Right renal cortex interstitium (tissue), 3 donors: ENCODE measurements at regions not wholly inside any gene's neighbourhood (a gene's known extent, or its start where the extent isn't known, plus 50 kb on each side); places are given as distances from the start of the nearest gene placed in this dataset.
"Not testable (repeated sequence)": the region's sequence is repeated elsewhere in the genome, so short reads cannot be mapped to it uniquely, and the experiment has no call there.

Experiments used
- DNase-seq, 3 donors: peaks; one replicate each; pipeline ENCODE4 v3.0.0-alpha.2; 2013; ENCODE audit warnings: low read depth in 3 of 3, low spot score in 2 of 3

- DNase-seq, result not testable (repeated sequence)
Observed at GRCh38 chr4:82301390-82301789, 72.4 kb downstream of the HNRNPD start.

DNA sequence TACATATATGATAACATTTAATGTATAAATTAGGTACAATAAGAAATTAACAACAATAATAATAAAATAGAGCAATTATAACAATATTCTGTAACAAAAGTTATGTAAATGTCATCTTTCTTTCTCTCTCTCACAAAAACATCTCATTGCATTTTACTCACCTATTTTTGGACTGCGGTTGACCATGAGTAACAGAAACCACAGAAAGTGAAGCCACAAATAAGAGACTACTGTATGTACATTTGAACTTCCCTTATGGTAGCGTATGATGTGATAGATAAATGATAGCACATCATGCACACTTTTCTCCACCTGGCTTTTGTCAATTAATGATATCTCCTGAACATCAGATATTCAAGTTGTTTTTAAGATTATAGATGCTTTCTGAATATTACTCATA, 80.5 kb downstream of the HNRNPD start:
- DNase-seq, result no peak

- no peak for DNase-seq
Observed at GRCh38 chr4:82287720-82288119, 86.1 kb downstream of the HNRNPD start.

- peak; percentile 87 to 93 (median 92) for DNase-seq
Observed at GRCh38 chr4:82284858-82285805, 88.7 kb downstream of the HNRNPD start.

- peak in 1 of 3 donors; percentile 5 for DNase-seq
Observed at GRCh38 chr4:82284475-82284857, 89.3 kb downstream of the HNRNPD start.

- DNase-seq, result no peak
Observed at GRCh38 chr4:82282875-82283274, 90.9 kb downstream of the HNRNPD start.

GRCh38 chr4:82279550-82279949, 94.2 kb downstream of the HNRNPD start:
- not testable (repeated sequence) for DNase-seq

DNA sequence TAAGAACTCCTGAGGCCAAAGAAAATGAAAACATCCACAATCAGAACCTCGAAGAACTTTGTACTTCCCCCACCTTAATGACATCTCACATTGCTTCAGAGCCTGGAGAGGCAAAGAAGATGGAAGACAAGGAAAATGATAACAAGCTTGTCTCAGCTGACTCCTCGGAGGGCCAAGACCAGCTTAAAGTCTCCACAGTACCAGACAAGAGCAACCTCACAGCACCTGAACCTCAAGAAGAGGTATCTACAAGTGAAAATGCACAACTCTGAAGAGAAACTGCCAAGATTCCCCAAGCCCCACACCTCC, 97.5 kb downstream of the HNRNPD start:
- DNase-seq, result no peak

- no peak for DNase-seq
Observed at GRCh38 chr4:82275431-82276331, 98.1 kb downstream of the HNRNPD start.

DNA sequence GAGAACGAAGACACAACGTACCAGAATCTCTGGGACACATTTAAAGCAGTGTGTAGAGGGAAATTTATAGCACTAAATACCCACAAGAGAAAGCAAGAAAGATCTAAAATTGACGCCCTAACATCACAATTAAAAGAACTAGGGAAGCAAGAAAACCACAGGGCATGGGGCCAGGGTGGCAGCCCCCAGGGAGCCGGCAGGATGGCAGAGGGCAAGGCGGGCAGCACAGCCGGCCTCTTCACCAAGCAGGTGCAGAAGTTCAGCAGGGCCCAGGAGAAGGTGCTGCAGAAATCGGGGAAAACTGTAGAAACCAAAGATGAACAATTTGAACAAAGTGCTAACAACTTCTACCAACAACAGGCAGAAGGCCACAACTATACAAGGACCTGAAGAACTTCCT, 99.1 kb downstream of the HNRNPD start:
- DNase-seq, result not testable (repeated sequence)

DNA sequence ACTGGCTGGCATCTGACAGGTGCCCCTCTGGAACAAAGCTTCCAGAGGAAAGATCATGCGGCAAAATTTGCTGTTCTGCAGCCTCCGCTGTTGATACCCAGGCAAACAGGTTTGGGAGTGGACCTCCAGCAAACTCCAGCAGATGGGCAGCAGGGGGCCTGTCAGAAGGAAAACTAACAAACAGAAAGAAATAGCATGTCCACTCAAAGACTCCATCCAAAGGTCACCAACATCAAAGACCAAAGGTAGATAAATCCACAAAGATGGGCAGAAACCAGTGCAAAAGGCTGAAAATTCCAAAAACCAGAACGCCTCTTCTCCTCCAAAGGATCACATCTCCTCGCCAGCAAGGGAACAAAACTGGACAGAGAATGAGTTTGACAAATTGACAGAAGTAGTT, 101.3 kb downstream of the HNRNPD start:
- DNase-seq, result not testable (repeated sequence)

DNA sequence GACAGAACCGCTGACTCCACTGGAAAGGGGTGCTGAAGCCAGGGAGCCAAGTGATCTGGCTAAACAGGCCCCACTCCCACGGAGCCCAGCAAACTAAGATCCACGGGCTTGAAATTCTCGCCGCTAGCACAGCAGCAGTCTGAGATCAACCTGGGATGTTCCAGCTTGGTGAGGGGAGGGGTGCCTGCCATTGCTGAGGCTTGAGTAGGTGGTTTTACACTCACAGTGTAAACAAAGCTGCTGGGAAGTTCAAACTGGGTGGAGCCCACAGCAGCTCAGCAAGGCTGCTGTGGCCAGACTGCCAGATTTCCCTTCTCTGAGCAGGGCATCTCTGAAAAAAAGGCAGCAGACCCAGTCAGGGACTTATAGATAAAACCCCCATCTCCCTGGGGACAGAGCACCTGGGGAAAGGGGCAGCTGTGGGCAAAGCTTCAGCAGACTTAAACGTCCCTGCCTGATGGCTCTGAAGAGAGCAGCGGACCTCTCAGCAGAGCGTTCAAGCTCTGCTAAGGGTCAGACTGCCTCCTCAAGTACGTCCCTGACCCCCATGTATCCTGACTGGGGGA, 101.8 kb downstream of the HNRNPD start:
- not testable (repeated sequence) for DNase-seq

- DNase-seq, result no peak
Observed at GRCh38 chr4:82268826-82269193, 105.0 kb downstream of the HNRNPD start.

- peak; percentile 18 to 43 (median 27) for DNase-seq
Observed at GRCh38 chr4:82268050-82268825, 105.6 kb downstream of the HNRNPD start.

- no peak for DNase-seq
Observed at GRCh38 chr4:82267506-82267905, 106.3 kb downstream of the HNRNPD start.

DNA sequence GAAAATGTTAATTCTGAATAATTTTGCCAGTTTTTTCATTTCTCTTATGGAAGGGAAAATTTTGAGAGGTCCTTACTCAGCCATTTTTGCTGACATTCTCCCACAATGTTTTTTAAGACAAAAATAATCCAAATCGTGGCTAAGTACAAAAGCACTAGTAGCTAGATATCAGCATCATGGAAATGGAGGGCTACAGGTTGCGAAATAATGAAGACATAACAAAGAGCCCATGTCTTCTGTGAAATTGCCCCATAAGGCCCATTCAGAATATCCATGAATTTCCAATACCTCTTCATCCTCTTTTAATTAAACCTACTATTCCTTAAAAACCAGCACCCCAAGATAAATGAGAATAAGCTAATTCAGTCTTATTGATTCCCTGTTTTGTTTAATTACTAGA, 107.4 kb downstream of the HNRNPD start:
- DNase-seq, result no peak

- no peak for DNase-seq
Observed at GRCh38 chr4:82261084-82261483, 112.7 kb downstream of the HNRNPD start.

- no peak for DNase-seq
Observed at GRCh38 chr4:82260632-82261031, 113.2 kb downstream of the HNRNPD start.

DNA sequence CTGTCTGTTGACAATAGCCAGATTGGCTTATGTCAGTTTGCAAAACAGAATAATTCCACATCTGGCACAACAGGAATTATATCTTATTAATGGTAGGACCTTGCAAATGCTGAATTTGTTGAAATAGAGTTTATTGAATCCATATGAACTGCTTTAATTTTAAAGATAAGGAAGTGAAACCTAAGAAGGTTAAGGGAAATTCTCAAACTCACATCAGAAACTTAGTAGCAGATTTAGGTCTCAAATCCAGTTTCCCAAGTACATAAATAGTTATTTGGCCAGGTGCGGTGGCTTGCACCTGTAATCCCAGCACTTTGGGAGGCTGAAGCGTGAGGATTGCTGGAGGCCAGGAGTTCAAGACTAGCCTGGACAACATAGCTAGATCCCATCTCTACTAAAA, 117.1 kb downstream of the HNRNPD start:
- DNase-seq, result no peak

DNA sequence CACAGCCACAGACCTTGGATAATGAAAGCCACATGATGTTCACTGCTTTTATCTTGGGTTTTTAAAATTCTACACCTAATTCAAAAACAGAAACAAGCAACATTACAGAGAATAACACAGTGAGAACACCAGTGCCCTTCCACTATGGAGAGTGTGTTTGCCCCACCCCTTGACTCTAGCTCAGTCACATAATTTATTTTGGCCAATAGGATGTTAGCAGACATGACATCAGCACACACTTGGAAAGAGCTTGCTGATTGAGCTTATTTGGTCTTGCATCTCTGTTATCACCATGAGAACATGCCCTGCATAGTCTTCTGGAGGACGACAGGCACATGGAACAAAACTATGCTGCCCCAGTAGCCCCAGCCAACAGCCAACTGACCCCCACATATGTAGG, 118.1 kb downstream of the HNRNPD start:
- no peak for DNase-seq
